ENCODE measurements at regions not wholly inside any gene's neighbourhood (a gene's known extent, or its start where the extent isn't known, plus 50 kb on each side); places are given as distances from the start of the nearest gene placed in this dataset.

GRCh38 chr7:16065939-16066338 lies 355.4 kb downstream of the CRPPA start:
- no peak for TF ChIP-seq CTCF (IDR thresholded peaks at IDR 0.05; ENCODE audit: low read depth, low read length, poor library complexity, severe bottlenecking)
- no peak for TF ChIP-seq EZH2phosphoT487 (IDR thresholded peaks at IDR 0.05; ENCODE audit: borderline replicate concordance, low read length)

Data from DOHH2 (cell line).